ENCODE measurements at regions not wholly inside any gene's neighbourhood (a gene's known extent, or its start where the extent isn't known, plus 50 kb on each side); places are given as distances from the start of the nearest gene placed in this dataset.

DNA sequence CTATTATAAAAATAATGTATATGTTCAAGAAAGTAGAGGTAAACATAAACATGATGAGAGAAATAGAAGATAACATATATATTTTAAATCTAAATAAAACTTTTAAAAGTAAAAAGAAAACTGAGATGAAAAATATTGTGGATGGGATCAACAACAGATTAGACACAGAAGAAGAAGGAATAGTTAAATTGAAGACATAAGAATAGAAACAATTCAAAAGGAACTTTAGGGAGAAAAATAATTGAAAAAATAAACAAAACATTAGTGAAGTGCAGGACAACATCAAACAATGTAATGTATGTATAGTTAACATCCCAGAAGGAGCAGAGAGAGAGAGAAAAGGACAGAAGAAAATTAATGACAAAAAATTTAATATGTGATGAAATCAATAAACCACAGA, 228.1 kb upstream of the TNRC6C start:
- POLR2A ChIA-PET (ENCODE audit: unreplicated experiment) = no interaction called here
- H3K27me3 ChIP-seq (ENCODE audit: insufficient read depth, low read depth) = peaks cover 68% of the 10 kb centered on the region

DNA sequence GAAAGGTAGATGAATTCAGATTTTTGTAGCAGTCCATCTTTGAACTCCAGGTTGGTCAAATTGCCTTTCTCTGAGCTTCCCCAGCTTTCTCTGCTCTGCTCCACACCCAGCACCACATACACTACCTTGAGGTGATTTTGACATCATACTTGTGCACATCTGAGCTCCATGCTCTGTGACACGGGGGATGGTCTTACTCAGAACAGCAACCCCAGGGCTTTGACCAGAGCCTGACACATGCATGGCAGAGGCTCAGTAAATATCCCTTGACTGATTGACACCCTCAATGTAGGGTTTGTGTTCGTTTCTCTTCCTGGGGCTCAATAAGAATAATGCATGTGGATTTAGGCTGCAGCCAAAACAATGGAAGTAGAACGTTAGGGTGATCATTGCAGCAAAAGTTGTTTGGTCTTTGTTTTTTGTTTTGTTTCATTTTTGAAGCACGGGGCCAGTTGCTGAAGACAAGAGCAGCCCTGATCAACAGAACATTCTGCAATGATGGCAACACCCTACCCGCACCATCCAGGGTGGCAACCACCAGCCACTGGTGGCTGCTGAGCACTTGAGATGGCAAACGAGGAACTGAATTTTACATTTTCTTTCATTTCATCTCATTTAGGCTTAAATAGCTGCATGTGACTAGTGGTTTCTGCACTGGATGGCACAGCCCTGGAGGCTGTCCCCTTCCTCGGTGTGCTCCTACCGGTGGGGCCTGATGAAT, 224.8 kb upstream of the TNRC6C start:
- Histone ChIP-seq H4K20me1 (ENCODE audit: insufficient read depth) (no peaks in the 10 kb centered on the region), H3K27ac (no peak overlapping the region), H3K36me3 (ENCODE audit: low read depth) (no peaks in the 10 kb centered on the region), H3K4me3 (no peak overlapping the region), H2AFZ (no peak overlapping the region), H3F3A (ENCODE audit: insufficient read depth, low read depth) (no peaks in the 10 kb centered on the region), H3K4me1 (replicated peaks; ENCODE audit: insufficient read depth) (no peaks in the 10 kb centered on the region), H3K9me2 (ENCODE audit: insufficient read depth) (no peaks in the 10 kb centered on the region), H3K4me2 (no peak overlapping the region), H3K79me2 (ENCODE audit: low read depth) (no peaks in the 10 kb centered on the region), H3K9me3 (ENCODE audit: insufficient read depth, low read depth) (no peaks in the 10 kb centered on the region), H3K27me3 (ENCODE audit: insufficient read depth, low read depth) (peaks cover 70% of the 10 kb centered on the region)
- POLR2A ChIA-PET (ENCODE audit: unreplicated experiment) = no interaction called here
- no peak for DNase-seq
- TF ChIP-seq CTCF (conservative IDR thresholded peaks at IDR 0.05) (no peak), EZH2 (IDR thresholded peaks at IDR 0.05; ENCODE audit: low read depth) (no peak)
- CTCF ChIA-PET = no interaction called here
- intact Hi-C loops (cut with micrococcal nuclease; ENCODE audit: unreplicated experiment) = no loop called here
- no TSS peak for BruUV-seq (replicated peaks)

More for the DNA sequence above, 228.1 kb upstream of the TNRC6C start:
- Histone ChIP-seq H3K79me2 (ENCODE audit: low read depth) (no peaks in the 10 kb centered on the region), H3K36me3 (ENCODE audit: low read depth) (no peaks in the 10 kb centered on the region), H4K20me1 (ENCODE audit: insufficient read depth) (no peaks in the 10 kb centered on the region), H3F3A (ENCODE audit: insufficient read depth, low read depth) (no peaks in the 10 kb centered on the region), H3K9me3 (ENCODE audit: insufficient read depth, low read depth) (no peaks in the 10 kb centered on the region), H3K4me1 (replicated peaks; ENCODE audit: insufficient read depth) (no peaks in the 10 kb centered on the region), H3K4me2 (no peak overlapping the region), H2AFZ (no peak overlapping the region), H3K27ac (no peak overlapping the region), H3K9me2 (ENCODE audit: insufficient read depth) (no peaks in the 10 kb centered on the region), H3K4me3 (no peak overlapping the region)
- no peak for TF ChIP-seq CTCF (conservative IDR thresholded peaks at IDR 0.05)
- TF ChIP-seq EZH2 (IDR thresholded peaks at IDR 0.05; ENCODE audit: low read depth) = no peak
- CTCF ChIA-PET = no interaction called here
- intact Hi-C loops (cut with micrococcal nuclease; ENCODE audit: unreplicated experiment) = no loop called here
- BruUV-seq (replicated peaks) = no TSS peak
- no peak for DNase-seq

DNA sequence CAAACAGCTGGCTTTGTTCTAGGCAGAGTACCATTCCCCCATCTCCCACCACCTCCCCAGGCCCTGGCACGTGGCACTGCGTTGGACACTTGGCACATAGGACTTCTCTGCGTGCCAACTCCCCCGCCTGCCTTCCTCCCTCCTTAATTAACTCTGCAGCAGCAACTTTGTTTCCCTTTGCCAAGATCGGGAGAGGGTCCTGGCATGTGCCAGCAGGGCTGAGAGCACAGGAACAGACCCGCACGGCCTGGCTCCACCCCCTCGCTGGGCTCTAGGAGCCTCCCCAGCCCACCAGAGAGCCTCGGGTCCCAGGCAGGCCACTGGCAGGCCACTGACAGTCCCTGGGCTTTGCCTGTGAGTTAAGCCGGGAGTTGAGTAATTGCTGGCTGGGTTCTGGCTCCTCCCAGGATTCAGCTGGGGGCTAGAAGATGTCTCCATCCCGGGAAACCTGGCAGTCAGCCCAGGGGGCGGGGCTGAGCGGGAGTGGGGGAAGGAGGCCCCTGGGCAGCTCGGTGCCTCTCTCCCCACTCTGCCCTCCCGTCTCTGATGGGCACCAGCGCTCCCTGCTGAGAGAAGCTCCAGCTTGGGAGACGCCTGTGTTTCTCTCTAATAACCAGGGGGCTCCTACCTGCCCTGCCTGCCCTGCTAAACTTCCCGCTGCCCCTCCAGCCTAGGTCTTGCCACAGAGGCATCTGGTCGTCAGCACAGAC, 224.0 kb upstream of the TNRC6C start:
- H3K9me2 ChIP-seq (ENCODE audit: insufficient read depth) = no peaks in the 10 kb centered on the region
- H3F3A ChIP-seq (ENCODE audit: insufficient read depth, low read depth) = no peaks in the 10 kb centered on the region
- no peak overlapping the region for H3K4me2 ChIP-seq
- no TSS peak for BruUV-seq (replicated peaks)
- CTCF ChIA-PET = no interaction called here
- H3K27ac ChIP-seq = no peak overlapping the region
- TF ChIP-seq CTCF (conservative IDR thresholded peaks at IDR 0.05) (no peak), EZH2 (IDR thresholded peaks at IDR 0.05; ENCODE audit: low read depth) (no peak)
- H3K4me3 ChIP-seq = no peak overlapping the region
- no peaks in the 10 kb centered on the region for H3K36me3 ChIP-seq (ENCODE audit: low read depth)
- H2AFZ ChIP-seq = no peak overlapping the region
- no peaks in the 10 kb centered on the region for H3K9me3 ChIP-seq (ENCODE audit: insufficient read depth, low read depth)
- intact Hi-C loops (cut with micrococcal nuclease; ENCODE audit: unreplicated experiment) = no loop called here
- no peak for DNase-seq
- POLR2A ChIA-PET (ENCODE audit: unreplicated experiment) = interaction anchor here (0.6 kb wide), 1 partner anchor 732 kb away, joined by 3 read pairs; no protein-coding TSS in a partner anchor
- no peaks in the 10 kb centered on the region for H3K4me1 ChIP-seq (replicated peaks; ENCODE audit: insufficient read depth)
- no peaks in the 10 kb centered on the region for H4K20me1 ChIP-seq (ENCODE audit: insufficient read depth)
- peaks cover 74% of the 10 kb centered on the region for H3K27me3 ChIP-seq (ENCODE audit: insufficient read depth, low read depth)
- no peaks in the 10 kb centered on the region for H3K79me2 ChIP-seq (ENCODE audit: low read depth)
